ENCODE measurements at regions not wholly inside any gene's neighbourhood (a gene's known extent, or its start where the extent isn't known, plus 50 kb on each side); places are given as distances from the start of the nearest gene placed in this dataset.
"Not testable (repeated sequence)": the region's sequence is repeated elsewhere in the genome, so short reads cannot be mapped to it uniquely, and the experiment has no call there.

DNA sequence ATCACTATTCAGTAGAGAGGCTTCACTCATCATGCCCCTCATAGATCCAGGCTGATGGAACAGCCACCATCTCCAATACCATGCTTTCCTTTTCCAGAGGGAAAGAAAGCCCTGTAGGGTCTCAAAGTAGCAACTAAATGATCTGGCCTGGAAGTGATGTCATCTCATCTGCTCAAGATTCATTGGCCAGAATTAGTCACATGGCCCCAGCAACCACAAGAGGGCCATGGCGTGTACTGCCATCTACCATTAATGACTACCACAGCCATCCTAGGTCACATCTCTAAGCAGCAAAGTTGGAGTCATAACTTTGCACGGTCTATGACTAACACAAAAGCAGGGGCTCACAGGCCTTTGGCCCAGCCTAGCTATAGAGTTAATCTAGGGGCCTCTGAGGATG is 194.8 kb downstream of the KIT start:
- DNase-seq (ENCODE audit: low read depth in 2 of 2) = no peak

- no peak for DNase-seq (ENCODE audit: low read depth in 2 of 2)
These were observed 194.3 kb downstream of the KIT start for GRCh38 chr4:54852054-54852453.

- DNase-seq (ENCODE audit: low read depth in 2 of 2) = no peak
These were observed 187.2 kb downstream of the KIT start for GRCh38 chr4:54844911-54845310.

- no peak for DNase-seq (ENCODE audit: low read depth in 2 of 2)
These were observed 186.2 kb downstream of the KIT start for GRCh38 chr4:54843946-54844345.

GRCh38 chr4:54843106-54843505 is 185.3 kb downstream of the KIT start:
- DNase-seq (ENCODE audit: low read depth in 2 of 2) = no peak

DNA sequence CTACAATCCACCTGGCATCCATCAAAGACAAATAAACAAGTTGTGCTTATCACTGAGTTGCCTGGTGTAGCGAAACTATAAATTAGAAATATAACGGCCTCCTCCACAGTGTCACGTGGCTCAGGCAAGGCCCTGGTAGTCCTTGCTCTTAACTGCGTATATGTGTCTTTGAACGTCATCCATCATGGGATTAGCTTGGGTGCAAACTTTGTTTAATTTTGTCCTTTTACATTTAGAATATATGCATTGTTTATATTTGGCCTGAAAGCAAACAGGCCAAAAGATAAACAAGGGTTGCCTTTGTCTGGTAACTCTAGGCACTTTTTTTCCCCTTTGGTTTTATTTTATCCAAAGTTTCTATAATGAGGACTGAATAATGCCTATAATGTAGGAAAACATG is 184.9 kb downstream of the KIT start:
- DNase-seq (ENCODE audit: low read depth in 2 of 2) = no peak

DNA sequence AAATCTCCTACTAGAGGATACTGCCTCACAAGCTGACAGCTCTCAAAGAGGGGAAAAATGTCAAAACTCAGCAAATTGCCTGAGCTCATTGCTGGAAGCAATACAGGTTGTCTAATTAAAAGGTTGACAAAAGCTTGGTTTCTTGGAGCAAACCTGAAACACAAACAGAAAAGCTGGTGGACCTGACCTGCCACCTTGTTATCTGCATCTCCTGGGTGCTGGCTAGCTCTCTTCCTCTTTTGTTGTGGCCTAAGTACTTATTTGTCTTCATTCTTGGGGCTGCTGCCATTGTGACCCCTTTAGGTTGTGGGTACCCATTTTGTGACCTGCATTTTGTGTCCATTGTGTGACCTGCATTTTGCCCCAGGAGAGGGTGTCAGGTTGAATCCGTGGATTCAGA is 184.5 kb downstream of the KIT start:
- no peak for DNase-seq (ENCODE audit: low read depth in 2 of 2)

- no peak for DNase-seq (ENCODE audit: low read depth in 2 of 2)
These were observed 183.4 kb downstream of the KIT start for GRCh38 chr4:54840992-54841768.

DNA sequence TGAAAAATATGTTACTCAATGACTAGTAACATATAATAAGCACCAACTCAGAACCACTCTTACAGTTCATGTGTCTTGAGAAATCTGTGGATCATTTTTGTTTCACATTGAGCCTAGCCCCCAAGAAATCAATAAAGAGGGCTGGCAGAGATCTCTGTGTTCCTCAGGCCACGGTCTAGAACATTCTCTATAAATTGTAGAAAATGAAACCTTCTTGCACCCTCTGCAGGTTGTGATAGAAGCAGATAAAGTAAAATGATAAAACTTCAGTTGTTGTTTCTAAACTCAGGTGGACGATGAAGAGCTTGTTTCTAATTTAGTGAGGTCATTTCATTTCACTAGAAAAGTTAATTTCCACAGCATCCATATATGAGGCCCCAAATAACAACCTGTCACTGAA is 182.7 kb downstream of the KIT start:
- DNase-seq (ENCODE audit: low read depth in 2 of 2) = no peak

- DNase-seq (ENCODE audit: low read depth in 2 of 2) = no peak
These were observed 180.5 kb downstream of the KIT start for GRCh38 chr4:54838301-54838700.

- DNase-seq (ENCODE audit: low read depth in 2 of 2) = no peak
These were observed 179.9 kb downstream of the KIT start for GRCh38 chr4:54837576-54838140.

GRCh38 chr4:54828361-54828760 is 170.6 kb downstream of the KIT start:
- DNase-seq (ENCODE audit: low read depth in 2 of 2) = not testable (repeated sequence)

- no peak for DNase-seq (ENCODE audit: low read depth in 2 of 2)
These were observed 165.9 kb downstream of the KIT start for GRCh38 chr4:54823616-54824015.

DNA sequence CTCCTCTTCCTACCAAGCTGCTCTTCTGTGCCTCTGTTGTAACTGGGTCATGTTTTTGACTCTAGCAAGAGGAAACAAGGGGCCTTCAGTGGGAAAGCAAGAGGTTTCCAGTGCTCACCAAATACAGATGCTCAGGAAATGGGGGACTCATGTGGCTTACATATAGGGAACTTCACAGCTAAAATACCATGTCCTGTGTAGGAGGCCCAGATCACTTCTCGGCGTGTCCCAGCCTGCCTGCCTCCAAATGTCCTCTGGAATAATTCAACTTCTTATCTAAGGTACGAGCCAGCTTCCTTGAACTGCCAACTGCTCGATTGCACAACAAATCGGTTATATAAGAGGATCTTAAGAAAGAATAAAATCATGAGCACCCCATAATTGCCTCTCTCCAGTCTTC is 161.3 kb downstream of the KIT start:
- DNase-seq (ENCODE audit: low read depth in 2 of 2) = no peak

DNA sequence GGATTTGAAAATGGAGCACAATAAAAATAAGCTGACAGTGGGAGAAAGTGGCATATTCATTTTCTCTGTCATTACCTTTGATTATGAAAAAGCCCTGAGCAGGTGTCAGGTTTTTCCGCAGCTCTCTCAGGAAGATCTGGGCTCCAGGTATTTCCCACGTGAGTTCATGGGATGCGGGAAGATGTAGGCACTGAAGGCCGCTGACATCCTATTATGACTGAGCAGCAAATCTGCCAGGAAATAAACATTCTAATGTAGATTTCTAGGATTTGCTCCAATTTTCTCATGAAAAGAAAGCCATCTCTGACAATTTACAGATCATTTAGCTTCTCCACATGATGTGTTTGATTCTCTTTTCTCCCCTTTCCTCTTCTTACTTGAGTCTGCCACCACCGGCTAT is 160.7 kb downstream of the KIT start:
- no peak for DNase-seq (ENCODE audit: low read depth in 2 of 2)

DNA sequence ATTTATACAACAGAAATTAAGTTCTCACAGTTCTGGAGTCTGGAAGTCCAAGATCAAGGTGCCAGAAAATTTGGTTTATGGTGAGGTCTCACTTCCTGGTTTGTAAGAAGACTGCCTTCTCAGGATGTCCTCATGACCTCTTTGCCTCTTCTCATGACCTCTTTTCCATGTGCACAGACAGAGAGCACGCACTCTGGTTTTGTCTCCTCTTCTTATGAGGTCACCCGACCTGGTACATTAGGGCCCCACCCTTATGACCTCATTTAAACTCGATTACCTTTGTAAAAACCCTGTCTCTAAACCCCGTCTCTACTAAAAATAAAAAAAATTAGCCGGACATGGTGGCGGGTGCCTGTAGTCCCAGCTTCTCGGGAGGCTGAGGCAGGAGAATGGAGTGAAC is 155.9 kb downstream of the KIT start:
- DNase-seq (ENCODE audit: low read depth in 2 of 2) = no peak

GRCh38 chr4:54806351-54806750 is 148.6 kb downstream of the KIT start:
- no peak for DNase-seq (ENCODE audit: low read depth in 2 of 2)

- DNase-seq (ENCODE audit: low read depth in 2 of 2) = no peak
These were observed 144.6 kb downstream of the KIT start for GRCh38 chr4:54802336-54802735.

GRCh38 chr4:54800831-54801530 is 143.2 kb downstream of the KIT start:
- DNase-seq (ENCODE audit: low read depth in 2 of 2) = no peak

DNA sequence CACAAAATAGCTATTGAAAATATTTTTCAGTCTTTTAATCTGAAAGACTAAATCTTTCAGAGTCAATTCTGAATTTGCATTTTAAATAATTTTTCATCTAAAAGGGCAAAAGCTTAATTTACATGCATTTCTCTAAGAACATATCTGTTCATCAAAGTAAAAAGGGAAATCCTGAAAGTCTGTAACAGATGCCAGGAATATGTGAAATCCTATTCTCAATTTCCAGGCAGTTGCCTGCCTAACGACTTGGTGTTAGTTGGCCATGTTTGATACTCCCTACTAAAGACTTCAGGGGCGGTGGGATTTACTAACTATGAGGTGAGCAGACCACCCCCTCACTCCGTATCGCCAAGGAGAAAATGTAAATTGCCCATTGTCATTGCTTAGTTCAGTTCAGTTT is 136.8 kb downstream of the KIT start:
- DNase-seq (ENCODE audit: low read depth in 2 of 2) = no peak

GRCh38 chr4:54793856-54794422 is 136.2 kb downstream of the KIT start:
- no peak for DNase-seq (ENCODE audit: low read depth in 2 of 2)

Measured in stimulated activated CD4-positive, alpha-beta T cell treated with anti-CD3 and anti-CD28 coated beads, Interleukin-1b, Interleukin-23, amount 100 ng/mL, for 1 hour (primary cell).